GM19351 (cell line): ENCODE measurements at regions not wholly inside any gene's neighbourhood (a gene's known extent, or its start where the extent isn't known, plus 50 kb on each side); places are given as distances from the start of the nearest gene placed in this dataset.

Experiments
- ATAC-seq: cut with Tn5 transposase; IDR thresholded peaks from one replicate; pipeline ENCODE4 v1.9.1; 2021; ENCODE audit warnings: mild to moderate bottlenecking, moderate library complexity; ENCODE audit not compliant: unreplicated experiment

GRCh38 chr6:166877906-166878305, 78.4 kb downstream of the RNASET2 start:
- ATAC-seq = no peak

- no peak for ATAC-seq
Observed at GRCh38 chr6:166877349-166877748, 79.0 kb downstream of the RNASET2 start.

- ATAC-seq = no peak
Observed at GRCh38 chr6:166872531-166873009, 83.8 kb downstream of the RNASET2 start.

- no peak for ATAC-seq
Observed at GRCh38 chr6:166870602-166871208, 85.6 kb downstream of the RNASET2 start.

GRCh38 chr6:166866839-166867637, 89.3 kb downstream of the RNASET2 start:
- ATAC-seq = no peak

- no peak for ATAC-seq
Observed at GRCh38 chr6:166864333-166864732, 92.0 kb downstream of the RNASET2 start.

- peak; percentile 52 for ATAC-seq
Observed at GRCh38 chr6:166862978-166863530, 93.3 kb downstream of the RNASET2 start.

- peak; percentile 54 for ATAC-seq
Observed at GRCh38 chr6:166862287-166862977, 93.9 kb downstream of the RNASET2 start.

GRCh38 chr6:166861961-166862286, 94.4 kb downstream of the RNASET2 start:
- ATAC-seq = no peak

GRCh38 chr6:166861304-166861703, 95.0 kb downstream of the RNASET2 start:
- no peak for ATAC-seq

GRCh38 chr6:166860392-166860791, 96.0 kb downstream of the RNASET2 start:
- ATAC-seq = no peak

GRCh38 chr6:166855416-166855815, 100.9 kb downstream of the RNASET2 start:
- no peak for ATAC-seq

- ATAC-seq = no peak
Observed at GRCh38 chr6:166853371-166854325, 102.7 kb downstream of the RNASET2 start.

GRCh38 chr6:166852451-166852975, 103.8 kb downstream of the RNASET2 start:
- ATAC-seq = no peak

GRCh38 chr6:166851911-166852310, 104.4 kb downstream of the RNASET2 start:
- no peak for ATAC-seq

- ATAC-seq = no peak
Observed at GRCh38 chr6:166851426-166851825, 104.9 kb downstream of the RNASET2 start.

- no peak for ATAC-seq
Observed at GRCh38 chr6:166850677-166851076, 105.7 kb downstream of the RNASET2 start.

GRCh38 chr6:166849749-166850183, 106.6 kb downstream of the RNASET2 start:
- no peak for ATAC-seq

- ATAC-seq = no peak
Observed at GRCh38 chr6:166848979-166849748, 107.2 kb downstream of the RNASET2 start.
